H9 (cell line): ENCODE measurements at regions not wholly inside any gene's neighbourhood (a gene's known extent, or its start where the extent isn't known, plus 50 kb on each side); places are given as distances from the start of the nearest gene placed in this dataset.

Source experiments
- DNase-seq: peaks from one replicate; pipeline ENCODE4 v3.0.0-alpha.2; 2017
- H2AFZ ChIP-seq: one replicate; pipeline ENCODE4 v1.6.1; 2013; ENCODE audit warnings: mild to moderate bottlenecking, low read length, control low read depth, moderate library complexity
- H2AK5ac ChIP-seq: 2 replicates; pipeline ENCODE4 v1.6.1; 2013; ENCODE audit warnings: low read length, control low read depth, mixed read lengths; ENCODE audit not compliant: insufficient read length
- H2BK120ac ChIP-seq: one replicate; pipeline ENCODE4 v1.6.1; 2013; ENCODE audit warnings: low read depth, mild to moderate bottlenecking, low read length, control low read depth, inconsistent platforms; ENCODE audit not compliant: poor library complexity, severe bottlenecking
- H2BK12ac ChIP-seq: 2 replicates; pipeline ENCODE4 v1.6.1; 2013; ENCODE audit warnings: low read length, control low read depth, mixed read lengths, low read depth; ENCODE audit not compliant: insufficient read length
- H2BK15ac ChIP-seq: 2 replicates; pipeline ENCODE4 v1.6.1; 2013; ENCODE audit warnings: low read depth, low read length, control low read depth
- H2BK20ac ChIP-seq: one replicate; pipeline ENCODE4 v1.6.1; 2013; ENCODE audit warnings: low read depth, mild to moderate bottlenecking, low read length, control low read depth, inconsistent platforms; ENCODE audit not compliant: poor library complexity, severe bottlenecking
- H2BK5ac ChIP-seq: 2 replicates; pipeline ENCODE4 v1.6.1; 2013; ENCODE audit warnings: low read length, control low read depth, mixed read lengths; ENCODE audit not compliant: insufficient read length
- H3K14ac ChIP-seq: 2 replicates; pipeline ENCODE4 v1.6.1; 2013; ENCODE audit warnings: low read length, control low read depth; ENCODE audit not compliant: insufficient read depth
- H3K18ac ChIP-seq: 2 replicates; pipeline ENCODE4 v1.6.1; 2013; ENCODE audit warnings: low read depth, mild to moderate bottlenecking, mixed read lengths, low read length, control low read depth; ENCODE audit not compliant: insufficient read length
- H3K23ac ChIP-seq: 2 replicates; pipeline ENCODE4 v1.6.1; 2013; ENCODE audit warnings: low read length, control low read depth, mixed read lengths, low read depth; ENCODE audit not compliant: insufficient read length
- H3K23me2 ChIP-seq: 2 replicates; pipeline ENCODE4 v1.6.1; 2013; ENCODE audit warnings: low read depth, mild to moderate bottlenecking, mixed read lengths, low read length, control low read depth; ENCODE audit not compliant: insufficient read length, poor library complexity, severe bottlenecking
- H3K27ac ChIP-seq: 2 replicates; pipeline ENCODE4 v1.5.1; 2013; ENCODE audit warnings: low read length, control low read depth, mixed read lengths, low read depth; ENCODE audit not compliant: insufficient read length
- H3K27me3 ChIP-seq: 2 replicates; pipeline ENCODE4 v1.6.1; 2013; ENCODE audit warnings: low read length, control low read depth, inconsistent platforms; ENCODE audit not compliant: insufficient read depth
- H3K4ac ChIP-seq: 2 replicates; pipeline ENCODE4 v1.6.1; 2013; ENCODE audit warnings: low read depth, mild to moderate bottlenecking, control low read depth, inconsistent platforms, low read length, moderate library complexity
- H3K4me1 ChIP-seq: 2 replicates; pipeline ENCODE4 v1.6.1; 2013; ENCODE audit warnings: low read length, control low read depth, inconsistent platforms; ENCODE audit not compliant: insufficient read depth
- H3K4me2 ChIP-seq: 2 replicates; pipeline ENCODE4 v1.6.1; 2013; ENCODE audit warnings: low read length, control low read depth, mixed read lengths; ENCODE audit not compliant: insufficient read length, insufficient read depth
- H3K56ac ChIP-seq: 2 replicates; pipeline ENCODE4 v1.6.1; 2013; ENCODE audit warnings: low read depth, mild to moderate bottlenecking, mixed read lengths, low read length, control low read depth; ENCODE audit not compliant: insufficient read length
- H3K79me1 ChIP-seq: 2 replicates; pipeline ENCODE4 v1.6.1; 2013; ENCODE audit warnings: low read depth, mild to moderate bottlenecking, moderate library complexity, low read length, control low read depth, inconsistent platforms; ENCODE audit not compliant: insufficient read depth, poor library complexity, severe bottlenecking
- H3K79me2 ChIP-seq: 2 replicates; pipeline ENCODE4 v1.6.1; 2013; ENCODE audit warnings: low read length, control low read depth, inconsistent platforms; ENCODE audit not compliant: insufficient read depth
- H3K9ac ChIP-seq: 2 replicates; pipeline ENCODE4 v1.6.1; 2013; ENCODE audit warnings: low read length, control low read depth, mixed read lengths; ENCODE audit not compliant: insufficient read length; ENCODE audit errors: extremely low read depth
- H3K9me3 ChIP-seq: one replicate; pipeline ENCODE4 v1.6.1; 2013; ENCODE audit warnings: low read depth, low read length, inconsistent platforms; ENCODE audit not compliant: control insufficient read depth
- H3T11ph ChIP-seq: one replicate; pipeline ENCODE4 v1.6.1; 2013; ENCODE audit warnings: mild to moderate bottlenecking, low read length, control low read depth, inconsistent platforms
- H4K20me1 ChIP-seq: one replicate; pipeline ENCODE4 v1.6.1; 2013; ENCODE audit not compliant: control insufficient read depth, insufficient read length, insufficient read depth
- H4K5ac ChIP-seq: 2 replicates; pipeline ENCODE4 v1.6.1; 2013; ENCODE audit warnings: low read depth, mild to moderate bottlenecking, mixed read lengths, low read length, control low read depth; ENCODE audit not compliant: insufficient read length
- H4K8ac ChIP-seq: replicated peaks from 2 replicates; pipeline ENCODE4 v1.6.1; 2013; ENCODE audit warnings: low read length, control low read depth, mixed read lengths, low read depth; ENCODE audit not compliant: insufficient read length
- H4K91ac ChIP-seq: 2 replicates; pipeline ENCODE4 v1.6.1; 2013; ENCODE audit warnings: low read depth, mild to moderate bottlenecking, moderate library complexity, mixed read lengths, low read length, control low read depth; ENCODE audit not compliant: insufficient read length
- H3K27ac Mint-ChIP-seq, 3 experiments: 2 replicates in 2 of 3; 3 replicates in 1 of 3; pipeline ENCODE4 v1.8.0; 2020 to 2021; ENCODE audit warnings: mixed read lengths in 3 of 3, mild to moderate bottlenecking in 1 of 3, moderate library complexity in 1 of 3
- H3K27me3 Mint-ChIP-seq: 2 replicates; pipeline ENCODE4 v1.8.0; 2021; ENCODE audit warnings: low read depth, mild to moderate bottlenecking, moderate library complexity, mixed read lengths
- H3K36me3 Mint-ChIP-seq, 3 experiments: 2 replicates in 2 of 3; 3 replicates in 1 of 3; pipeline ENCODE4 v1.8.0; 2020 to 2021; ENCODE audit warnings: low read depth in 3 of 3, mixed read lengths in 3 of 3; ENCODE audit not compliant: insufficient read depth in 1 of 3
- H3K4me1 Mint-ChIP-seq, 2 experiments: 2 replicates each; pipeline ENCODE4 v1.8.0; 2020; ENCODE audit warnings: mixed read lengths in 2 of 2
- H3K4me3 Mint-ChIP-seq, 2 experiments: 2 replicates in 1 of 2; 3 replicates in 1 of 2; pipeline ENCODE4 v1.8.0; 2020 to 2021; ENCODE audit warnings: mild to moderate bottlenecking in 2 of 2, mixed read lengths in 2 of 2, moderate library complexity in 1 of 2
- H3K9me3 Mint-ChIP-seq, 2 experiments: 2 replicates in 1 of 2; 3 replicates in 1 of 2; pipeline ENCODE4 v1.8.0; 2020; ENCODE audit warnings: mild to moderate bottlenecking in 2 of 2, mixed read lengths in 2 of 2, moderate library complexity in 1 of 2
- CTCF ChIP-seq: fragments of 200-600 bp; sonication (generic); conservative IDR thresholded peaks from 3 replicates; pipeline ENCODE4 v1.8.0; 2021; ENCODE audit warnings: antibody characterized with exemption, mild to moderate bottlenecking
- WGBS: extraction: QIAGEN DNeasy Blood & Tissue Kit; methylation state at CpG from one replicate; pipeline ENCODE4 v1.1.7; 2013; ENCODE audit warnings: missing lambda C conversion rate, low lambda C conversion rate, mixed read lengths; ENCODE audit not compliant: insufficient read length; ENCODE audit errors: extremely low coverage; 5-methylcytosine and 5-hydroxymethylcytosine counted together

DNA sequence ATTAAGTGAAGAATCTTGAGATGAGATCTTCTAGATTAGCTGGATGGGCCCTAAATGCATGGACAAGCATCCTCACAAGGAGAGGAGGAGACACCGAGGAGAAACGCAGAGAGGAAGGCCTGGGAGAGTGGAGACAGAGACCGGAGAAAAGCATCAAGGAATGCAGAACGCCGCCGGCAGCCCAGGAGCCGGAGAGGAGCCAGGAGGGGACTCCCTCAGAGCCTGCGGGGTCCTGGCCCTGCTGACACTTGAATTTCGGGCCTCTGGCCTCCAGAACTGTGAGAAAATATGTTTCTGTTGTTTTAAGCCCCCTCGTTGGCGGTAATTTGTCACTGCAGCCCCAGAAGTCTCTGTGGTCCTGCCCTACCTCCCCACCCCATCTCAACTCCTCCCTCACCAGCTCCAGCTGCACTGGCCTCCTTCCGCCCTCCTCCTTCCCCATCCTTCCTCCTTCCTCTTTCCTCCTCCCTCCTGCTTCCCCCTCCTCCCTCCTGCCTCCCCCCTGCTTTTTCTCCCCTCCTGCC, 116.7 kb downstream of the TWIST2 start:
- no peaks in the 10 kb centered on the region for H3K79me1 ChIP-seq
- no peaks in the 10 kb centered on the region for H3K23me2 ChIP-seq
- no peak overlapping the region for H3T11ph ChIP-seq
- no peak overlapping the region for H2BK5ac ChIP-seq
- H4K91ac ChIP-seq, result no peak overlapping the region
- no peaks in the 10 kb centered on the region for H4K20me1 ChIP-seq
- no peak overlapping the region for H3K4ac ChIP-seq
- H2BK20ac ChIP-seq, result no peak overlapping the region
- no peaks in the 10 kb centered on the region for H3K79me2 ChIP-seq
- no CpG with 5 or more reads among the region's 12 CpGs for WGBS
- Mint-ChIP-seq H3K4me3 (no peak overlapping the region), H3K27me3 (peaks cover 33% of the 10 kb centered on the region), H3K9me3 (peaks cover 0 to 11% of the 10 kb centered on the region in 2 experiments; a peak in 2 of 5 replicates), H3K36me3 (no peaks in the 10 kb centered on the region; a peak in 1 of 7 replicates), H3K4me1 (peaks cover 9 to 10% of the 10 kb centered on the region in 2 experiments; a peak in 2 of 4 replicates), H3K27ac (no peak overlapping the region)
- H2AK5ac ChIP-seq, result no peak overlapping the region
- no peak overlapping the region for H3K4me2 ChIP-seq
- no peak overlapping the region for H2BK120ac ChIP-seq
- no peak overlapping the region for H4K5ac ChIP-seq
- no peak overlapping the region for H3K9ac ChIP-seq
- no peak for DNase-seq
- H3K4me1 ChIP-seq, result no peaks in the 10 kb centered on the region
- no peak overlapping the region for H3K14ac ChIP-seq
- no peak overlapping the region for H2AFZ ChIP-seq
- no peaks in the 10 kb centered on the region for H3K27me3 ChIP-seq
- no peak overlapping the region for H3K23ac ChIP-seq
- H2BK15ac ChIP-seq, result no peak overlapping the region
- no peak overlapping the region for H2BK12ac ChIP-seq
- no peak overlapping the region for H3K18ac ChIP-seq
- no peak overlapping the region for H3K27ac ChIP-seq
- no peak overlapping the region for H3K56ac ChIP-seq
- H4K8ac ChIP-seq, result no peak overlapping the region
- no peaks in the 10 kb centered on the region for H3K9me3 ChIP-seq
- TF ChIP-seq CTCF, result no peak
